ES-I3 (cell line): ENCODE measurements at regions not wholly inside any gene's neighbourhood (a gene's known extent, or its start where the extent isn't known, plus 50 kb on each side); places are given as distances from the start of the nearest gene placed in this dataset.

Experiments used
- H3K36me3 ChIP-seq: 2 replicates; pipeline ENCODE4 v1.6.1; 2013; ENCODE audit warnings: mild to moderate bottlenecking, low read length, control low read depth, moderate library complexity; ENCODE audit not compliant: insufficient read depth
- H3K4me1 ChIP-seq: 2 replicates; pipeline ENCODE4 v1.6.1; 2013; ENCODE audit warnings: mild to moderate bottlenecking, control low read depth, low read length; ENCODE audit not compliant: insufficient read depth
- H3K9ac ChIP-seq: 2 replicates; pipeline ENCODE4 v1.6.1; 2013; ENCODE audit warnings: low read depth, mild to moderate bottlenecking, low read length, moderate library complexity
- H3K9me3 ChIP-seq: 2 replicates; pipeline ENCODE4 v1.6.1; 2013; ENCODE audit warnings: mild to moderate bottlenecking, low read length, moderate library complexity; ENCODE audit not compliant: control insufficient read depth, insufficient read depth

DNA sequence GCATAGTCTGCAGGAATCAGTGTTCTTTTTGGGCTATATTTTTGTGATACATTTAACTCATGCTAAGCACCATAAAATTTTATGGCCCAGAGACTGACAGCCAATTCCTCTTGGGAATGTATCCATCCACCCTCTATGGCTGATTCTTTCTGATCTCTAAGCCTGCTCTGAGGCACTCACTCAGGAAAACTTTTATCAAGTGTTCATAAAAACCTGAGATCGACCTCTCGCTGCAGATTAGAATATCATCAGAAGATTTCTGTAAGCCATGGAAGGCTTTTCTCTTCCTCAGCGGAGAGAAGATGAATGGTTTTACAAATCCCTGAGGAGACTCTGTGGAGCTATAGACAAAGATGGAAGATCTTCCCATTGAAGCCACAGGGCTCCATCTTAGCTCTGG is 489.8 kb upstream of the GHITM start:
- H3K4me1 ChIP-seq, result no peaks in the 10 kb centered on the region
- no peak overlapping the region for H3K9ac ChIP-seq
- H3K36me3 ChIP-seq, result no peaks in the 10 kb centered on the region
- no peaks in the 10 kb centered on the region for H3K9me3 ChIP-seq

DNA sequence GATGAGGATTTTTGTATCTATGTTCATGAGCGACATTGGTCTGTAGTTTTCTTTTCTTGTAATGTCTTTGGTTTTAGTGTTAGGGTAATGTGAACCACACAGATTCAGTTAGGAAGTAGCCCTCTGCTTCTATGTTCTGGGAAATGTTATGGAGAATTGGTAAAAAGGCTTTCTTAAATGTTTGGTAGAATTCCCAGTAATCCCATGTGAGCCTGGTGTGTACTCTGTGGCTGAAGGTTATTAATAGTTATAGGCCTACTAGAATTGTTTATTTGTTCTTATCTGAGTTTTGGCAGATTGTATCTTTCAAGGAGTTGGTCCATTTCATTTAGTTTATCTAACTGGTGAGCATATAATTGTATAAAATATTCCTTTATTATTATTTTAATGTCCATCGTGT is 484.6 kb upstream of the GHITM start:
- Histone ChIP-seq H3K4me1 (no peaks in the 10 kb centered on the region), H3K36me3 (no peaks in the 10 kb centered on the region), H3K9me3 (no peaks in the 10 kb centered on the region), H3K9ac (no peak overlapping the region)

- Histone ChIP-seq H3K4me1 (no peaks in the 10 kb centered on the region), H3K36me3 (no peaks in the 10 kb centered on the region), H3K9ac (no peak overlapping the region), H3K9me3 (no peaks in the 10 kb centered on the region)
Observed at GRCh38 chr10:83656924-83657323, 482.4 kb upstream of the GHITM start.

DNA sequence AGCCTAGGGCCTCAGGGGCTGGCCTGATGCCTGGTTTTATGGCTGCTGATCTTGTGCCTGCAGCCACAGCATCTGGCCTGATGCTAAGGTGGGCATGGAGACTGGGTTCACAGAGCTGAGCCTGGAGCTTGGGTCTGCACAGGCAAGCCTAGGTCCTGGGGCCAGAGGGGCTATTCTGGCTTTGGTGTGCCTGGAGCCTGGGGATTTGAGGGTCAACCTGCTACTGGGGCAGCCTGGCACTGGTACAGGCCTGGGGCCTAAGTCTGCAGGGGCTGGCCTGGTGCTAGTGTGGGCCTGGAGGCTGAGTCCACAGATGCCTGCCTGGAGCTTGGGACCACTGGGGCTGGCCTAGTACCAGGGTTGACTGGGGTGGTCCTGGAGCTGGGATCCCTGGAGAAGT is 481.8 kb upstream of the GHITM start:
- no peaks in the 10 kb centered on the region for H3K4me1 ChIP-seq
- no peaks in the 10 kb centered on the region for H3K9me3 ChIP-seq
- no peaks in the 10 kb centered on the region for H3K36me3 ChIP-seq
- no peak overlapping the region for H3K9ac ChIP-seq

DNA sequence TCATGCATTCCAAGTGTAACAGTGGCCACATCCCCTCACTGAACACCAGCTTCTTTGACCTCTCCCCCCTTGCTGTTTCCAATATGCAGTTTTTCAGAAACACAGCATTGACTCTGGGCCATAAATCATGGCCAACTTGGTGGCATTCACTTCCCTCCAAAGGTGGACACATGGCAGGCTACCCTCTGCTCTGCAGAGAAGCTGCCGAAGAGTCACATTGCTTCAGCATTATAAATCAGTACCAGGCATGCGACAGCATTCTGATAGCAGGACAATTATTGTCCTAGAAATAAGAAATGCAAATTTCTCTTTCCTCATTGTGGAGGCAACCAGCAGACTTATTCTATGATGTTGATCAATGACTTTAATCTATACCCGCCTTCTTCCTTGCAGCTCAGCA is 475.4 kb upstream of the GHITM start:
- H3K36me3 ChIP-seq, result no peaks in the 10 kb centered on the region
- no peaks in the 10 kb centered on the region for H3K4me1 ChIP-seq
- H3K9ac ChIP-seq, result no peak overlapping the region
- no peaks in the 10 kb centered on the region for H3K9me3 ChIP-seq

GRCh38 chr10:83666762-83667161 is 472.5 kb upstream of the GHITM start:
- H3K4me1 ChIP-seq, result no peaks in the 10 kb centered on the region
- H3K9ac ChIP-seq, result no peak overlapping the region
- H3K36me3 ChIP-seq, result no peaks in the 10 kb centered on the region
- H3K9me3 ChIP-seq, result no peaks in the 10 kb centered on the region

DNA sequence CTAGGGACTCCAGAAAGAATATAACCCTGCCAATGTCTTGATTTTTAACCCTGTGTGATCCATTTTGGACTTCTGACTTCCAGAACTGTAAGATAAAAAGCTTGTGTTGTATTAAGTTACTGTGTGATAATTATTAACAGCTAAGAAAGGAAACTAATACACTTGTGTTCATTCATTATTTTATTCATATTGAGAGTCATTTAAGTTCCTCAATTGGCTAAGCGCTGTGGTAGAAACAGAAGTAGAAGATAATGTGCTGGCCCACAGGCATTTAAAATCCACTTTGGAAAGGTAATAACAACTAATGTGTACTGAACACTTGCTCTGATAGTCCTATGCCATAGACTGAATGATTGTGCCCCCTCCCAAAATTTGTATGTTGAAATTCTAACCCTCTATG is 471.7 kb upstream of the GHITM start:
- no peaks in the 10 kb centered on the region for H3K36me3 ChIP-seq
- no peak overlapping the region for H3K9ac ChIP-seq
- no peaks in the 10 kb centered on the region for H3K4me1 ChIP-seq
- no peaks in the 10 kb centered on the region for H3K9me3 ChIP-seq

GRCh38 chr10:83673316-83673715 is 466.0 kb upstream of the GHITM start:
- Histone ChIP-seq H3K9me3 (no peaks in the 10 kb centered on the region), H3K9ac (no peak overlapping the region), H3K36me3 (no peaks in the 10 kb centered on the region), H3K4me1 (no peaks in the 10 kb centered on the region)

DNA sequence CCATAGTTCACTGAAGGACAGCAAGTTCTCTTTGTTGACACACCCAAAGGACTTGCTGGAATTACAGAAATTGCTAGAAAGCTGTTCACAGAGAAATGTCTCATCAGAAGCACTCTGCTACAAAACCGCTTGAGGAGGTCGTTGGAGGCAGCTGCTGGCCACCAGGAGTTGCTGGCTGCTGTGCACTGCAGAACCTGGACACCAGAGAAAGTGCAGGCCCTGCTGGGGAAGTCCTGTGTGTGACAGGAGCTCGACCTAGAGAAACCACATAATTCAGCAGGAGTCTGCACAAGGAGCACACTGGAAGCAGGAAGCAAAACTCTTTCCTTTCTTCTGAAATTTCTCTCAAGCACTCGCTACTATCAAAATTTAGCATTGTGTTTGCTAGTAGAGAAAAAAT is 461.5 kb upstream of the GHITM start:
- no peaks in the 10 kb centered on the region for H3K9me3 ChIP-seq
- H3K9ac ChIP-seq, result no peak overlapping the region
- no peaks in the 10 kb centered on the region for H3K36me3 ChIP-seq
- H3K4me1 ChIP-seq, result no peaks in the 10 kb centered on the region

- no peaks in the 10 kb centered on the region for H3K36me3 ChIP-seq
- no peaks in the 10 kb centered on the region for H3K4me1 ChIP-seq
- H3K9me3 ChIP-seq, result no peaks in the 10 kb centered on the region
- no peak overlapping the region for H3K9ac ChIP-seq
Observed at GRCh38 chr10:83678850-83679249, 460.5 kb upstream of the GHITM start.

- Histone ChIP-seq H3K4me1 (no peaks in the 10 kb centered on the region), H3K36me3 (no peaks in the 10 kb centered on the region), H3K9ac (no peak overlapping the region), H3K9me3 (no peaks in the 10 kb centered on the region)
Observed at GRCh38 chr10:83680470-83680891, 458.8 kb upstream of the GHITM start.

- Histone ChIP-seq H3K9ac (no peak overlapping the region), H3K4me1 (no peaks in the 10 kb centered on the region), H3K9me3 (no peaks in the 10 kb centered on the region), H3K36me3 (no peaks in the 10 kb centered on the region)
Observed at GRCh38 chr10:83682414-83682813, 456.9 kb upstream of the GHITM start.

DNA sequence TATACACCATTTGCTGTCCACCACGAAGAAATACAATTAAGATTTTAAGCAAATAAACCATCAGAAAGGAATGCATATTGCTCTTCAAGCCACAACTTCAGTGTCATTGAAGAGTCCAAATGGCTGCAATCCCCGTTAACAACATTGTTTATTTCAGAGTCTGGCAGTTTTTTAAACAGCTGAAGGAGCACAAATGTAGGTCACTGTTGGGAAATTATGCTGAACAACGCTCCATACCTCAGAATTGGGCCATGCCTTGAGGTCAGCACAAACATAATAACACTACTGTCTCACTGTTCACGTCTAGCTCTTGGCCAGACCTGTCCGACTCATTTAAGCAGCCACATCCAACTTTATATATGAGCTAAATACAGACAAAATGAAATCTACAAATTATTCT is 453.9 kb upstream of the GHITM start:
- H3K36me3 ChIP-seq, result no peaks in the 10 kb centered on the region
- H3K4me1 ChIP-seq, result no peaks in the 10 kb centered on the region
- no peaks in the 10 kb centered on the region for H3K9me3 ChIP-seq
- no peak overlapping the region for H3K9ac ChIP-seq

- H3K36me3 ChIP-seq, result no peaks in the 10 kb centered on the region
- no peak overlapping the region for H3K9ac ChIP-seq
- no peaks in the 10 kb centered on the region for H3K9me3 ChIP-seq
- 0 out of 2 replicates have a peak, but pooled peaks cover 3% of the 10 kb centered on the region for H3K4me1 ChIP-seq
Observed at GRCh38 chr10:83691791-83692596, 447.3 kb upstream of the GHITM start.

GRCh38 chr10:83698899-83699298 is 440.4 kb upstream of the GHITM start:
- Histone ChIP-seq H3K36me3 (no peaks in the 10 kb centered on the region), H3K9ac (no peak overlapping the region), H3K4me1 (0 out of 2 replicates have a peak, but pooled peaks cover 3% of the 10 kb centered on the region), H3K9me3 (no peaks in the 10 kb centered on the region)
